B cell (primary cell): ENCODE measurements at regions not wholly inside any gene's neighbourhood (a gene's known extent, or its start where the extent isn't known, plus 50 kb on each side); places are given as distances from the start of the nearest gene placed in this dataset.

Experiments
- CTCF ChIP-seq: fragments of 200-600 bp; IDR thresholded peaks from one replicate; pipeline ENCODE4 v1.8.0; 2022; ENCODE audit warnings: antibody characterized with exemption, mild to moderate bottlenecking
- EZH2 ChIP-seq: IDR thresholded peaks from 2 replicates; pipeline ENCODE4 v1.6.1; 2012; ENCODE audit warnings: borderline replicate concordance, low read depth, mild to moderate bottlenecking, moderate library complexity, low read length; ENCODE audit not compliant: insufficient read depth, poor library complexity, severe bottlenecking

- TF ChIP-seq CTCF (no peak), EZH2 (no peak)
Measured at GRCh38 chr20:25863536-25864325, 167.1 kb upstream of the ZNF337 start.
